ENCODE measurements at regions not wholly inside any gene's neighbourhood (a gene's known extent, or its start where the extent isn't known, plus 50 kb on each side); places are given as distances from the start of the nearest gene placed in this dataset.

- Histone ChIP-seq H3K36me3 (ENCODE audit: control insufficient read depth in 1 of 2, insufficient read depth in 2 of 2, low read length in 2 of 2) (no peaks in the 10 kb centered on the region), H3K9ac (ENCODE audit: low read length) (no peak overlapping the region), H2AFZ (ENCODE audit: low read depth, low read length, poor library complexity, severe bottlenecking) (no peak overlapping the region), H3K4me3 (replicated peaks in 1 of 2; ENCODE audit: low read depth in 1 of 2, low read length in 2 of 2) (no peak overlapping the region), H3K4me1 (ENCODE audit: control insufficient read depth in 1 of 2, insufficient read depth in 2 of 2, low read length in 2 of 2) (no peaks in the 10 kb centered on the region), H3K4me2 (ENCODE audit: low read length) (no peak overlapping the region), H3K9me3 (ENCODE audit: control insufficient read depth in 1 of 2, insufficient read depth in 1 of 2, low read depth in 1 of 2, low read length in 2 of 2) (no peaks in the 10 kb centered on the region; a peak in 1 of 4 replicates), H4K20me1 (ENCODE audit: insufficient read depth) (no peaks in the 10 kb centered on the region), H3K79me2 (ENCODE audit: insufficient read depth, low read length) (no peaks in the 10 kb centered on the region), H3K27ac (ENCODE audit: low read depth, low read length) (no peak overlapping the region), H3K27me3 (ENCODE audit: insufficient read depth, low read length) (no peaks in the 10 kb centered on the region), H3K9me2 (ENCODE audit: insufficient read depth) (no peaks in the 10 kb centered on the region)
- ChIA-PET POLR2A (no interaction called here), CTCF (no interaction called here), RAD21 (ENCODE audit: low non-redundant PET in 1 of 2, low total read pairs in 2 of 2, uncharacterized antibody in 2 of 2, unreplicated experiment in 2 of 2) (no interaction called here)
- no TSS peak for BruUV-seq (replicated peaks)
- DNase-seq (ENCODE audit: low read depth, low spot score): no peak
- no peak for ATAC-seq
- intact Hi-C loops (cut with micrococcal nuclease): no loop called here
- TF ChIP-seq EZH2 (IDR thresholded peaks at IDR 0.05): no peak
- TF ChIP-seq CEBPB (IDR thresholded peaks at IDR 0.05; ENCODE audit: low read depth): no peak
- TF ChIP-seq ELF1 (IDR thresholded peaks at IDR 0.05; ENCODE audit: borderline replicate concordance, low read depth): no peak
- TF ChIP-seq TCF7L2 (IDR thresholded peaks at IDR 0.05; ENCODE audit: borderline replicate concordance, extremely low read depth, insufficient read depth, insufficient read length): no peak
- no peak for TF ChIP-seq CTCF (IDR thresholded peaks at IDR 0.05 in 2 of 3, conservative IDR thresholded peaks at IDR 0.05 in 1 of 3; ENCODE audit: borderline replicate concordance in 1 of 3, insufficient read depth in 1 of 3, low read depth in 2 of 3, low read length in 2 of 3)
- no peak for TF ChIP-seq YY1 (IDR thresholded peaks at IDR 0.05; ENCODE audit: extremely low read depth, insufficient replicate concordance, low read depth, low read length)
- no peak for TF ChIP-seq SRF (IDR thresholded peaks at IDR 0.05; ENCODE audit: low read depth)
Observed at GRCh38 chr2:21411741-21412140, 288.0 kb downstream of the TDRD15 start.

- RAD21 ChIA-PET (ENCODE audit: low non-redundant PET in 1 of 2, low total read pairs in 2 of 2, uncharacterized antibody in 2 of 2, unreplicated experiment in 2 of 2): no interaction called here
- Histone ChIP-seq H3K4me1 (ENCODE audit: control insufficient read depth in 1 of 2, insufficient read depth in 2 of 2, low read length in 2 of 2) (no peaks in the 10 kb centered on the region), H4K20me1 (ENCODE audit: insufficient read depth) (no peaks in the 10 kb centered on the region), H3K9me3 (ENCODE audit: control insufficient read depth in 1 of 2, insufficient read depth in 1 of 2, low read depth in 1 of 2, low read length in 2 of 2) (no peaks in the 10 kb centered on the region; a peak in 1 of 4 replicates), H3K9ac (ENCODE audit: low read length) (no peak overlapping the region), H3K4me3 (replicated peaks in 1 of 2; ENCODE audit: low read depth in 1 of 2, low read length in 2 of 2) (no peak overlapping the region), H3K36me3 (ENCODE audit: control insufficient read depth in 1 of 2, insufficient read depth in 2 of 2, low read length in 2 of 2) (no peaks in the 10 kb centered on the region), H3K27me3 (ENCODE audit: insufficient read depth, low read length) (no peaks in the 10 kb centered on the region), H2AFZ (ENCODE audit: low read depth, low read length, poor library complexity, severe bottlenecking) (no peak overlapping the region), H3K4me2 (ENCODE audit: low read length) (no peak overlapping the region), H3K79me2 (ENCODE audit: insufficient read depth, low read length) (no peaks in the 10 kb centered on the region), H3K27ac (ENCODE audit: low read depth, low read length) (no peak overlapping the region), H3K9me2 (ENCODE audit: insufficient read depth) (no peaks in the 10 kb centered on the region)
- no TSS peak for BruUV-seq (replicated peaks)
- ATAC-seq (no peak), DNase-seq (ENCODE audit: low read depth, low spot score) (no peak)
- POLR2A ChIA-PET: no interaction called here
- CTCF ChIA-PET: no interaction called here
- intact Hi-C loops (cut with micrococcal nuclease): no loop called here
- TF ChIP-seq EZH2 (IDR thresholded peaks at IDR 0.05) (no peak), SIN3A (IDR thresholded peaks at IDR 0.05; ENCODE audit: low read depth) (no peak), CBX3 (IDR thresholded peaks at IDR 0.05; ENCODE audit: low read depth) (no peak), ZBTB33 (IDR thresholded peaks at IDR 0.05; ENCODE audit: extremely low read depth, insufficient replicate concordance, low read length) (no peak), POLR2A (IDR thresholded peaks at IDR 0.05; ENCODE audit: borderline replicate concordance, extremely low read depth, insufficient read depth, insufficient read length) (no peak), EGR1 (IDR thresholded peaks at IDR 0.05; ENCODE audit: low read depth) (no peak), SRF (IDR thresholded peaks at IDR 0.05; ENCODE audit: low read depth) (no peak), REST (IDR thresholded peaks at IDR 0.05; ENCODE audit: low read depth) (no peak), SP1 (IDR thresholded peaks at IDR 0.05; ENCODE audit: low read depth) (no peak)
Observed at GRCh38 chr2:21412944-21413443, 289.2 kb downstream of the TDRD15 start.
